Cardiac muscle cell (in vitro differentiated cells and primary cell): ENCODE measurements at regions not wholly inside any gene's neighbourhood (a gene's known extent, or its start where the extent isn't known, plus 50 kb on each side); places are given as distances from the start of the nearest gene placed in this dataset.
A peak's percentile ranks its signal among the peaks of the same experiment; 100 is the strongest.
"Not testable (repeated sequence)": the region's sequence is repeated elsewhere in the genome, so short reads cannot be mapped to it uniquely, and the experiment has no call there.

Experiments
- DNase-seq, 2 donors: peaks; one replicate each; pipeline versions ENCODE4 v3.0.0 to v3.0.0-alpha.2; 2010 to 2017; ENCODE audit warnings: low read depth in 1 of 2, low spot score in 1 of 2
- H3K27ac ChIP-seq: fragments of 200-600 bp; sonication (generic); 2 replicates; pipeline ENCODE4 v1.5.1; 2016
- H3K27me3 ChIP-seq: fragments of 200-600 bp; sonication (generic); 2 replicates; pipeline ENCODE4 v1.6.0; 2016; ENCODE audit warnings: control low read depth
- H3K36me3 ChIP-seq: fragments of 200-600 bp; sonication (generic); 2 replicates; pipeline ENCODE4 v1.5.1; 2016; ENCODE audit warnings: control low read depth
- H3K4me1 ChIP-seq: fragments of 200-600 bp; sonication (generic); 2 replicates; pipeline ENCODE4 v1.8.1; 2017; ENCODE audit warnings: low read depth, mild to moderate bottlenecking, mixed run types
- H3K4me3 ChIP-seq: fragments of 200-600 bp; sonication (generic); 2 replicates; pipeline ENCODE4 v1.5.1; 2016; ENCODE audit warnings: mild to moderate bottlenecking
- H3K9me3 ChIP-seq: fragments of 200-600 bp; sonication (generic); 2 replicates; pipeline ENCODE4 v1.5.1; 2017; ENCODE audit warnings: low read depth, mild to moderate bottlenecking, control low read depth
- CTCF ChIP-seq: IDR thresholded peaks from 2 replicates; pipeline ENCODE4 v1.5.1; 2012; ENCODE audit warnings: low read depth, mild to moderate bottlenecking, low read length

- H3K27me3 ChIP-seq: no peaks in the 10 kb centered on the region
- H3K27ac ChIP-seq: peak overlapping the region; percentile 11
- no peaks in the 10 kb centered on the region for H3K36me3 ChIP-seq
- H3K4me1 ChIP-seq: peaks cover 19% of the 10 kb centered on the region
- H3K9me3 ChIP-seq: no peaks in the 10 kb centered on the region
- DNase-seq: no peak
- H3K4me3 ChIP-seq: no peak overlapping the region
- TF ChIP-seq CTCF: no peak
These were observed 62.4 kb downstream of the PAGE2 start for GRCh38 chrX:55151199-55151598.

GRCh38 chrX:55159551-55159950, 60.6 kb upstream of the PAGE5 start:
- Histone ChIP-seq H3K27me3 (no peaks in the 10 kb centered on the region), H3K4me1 (no peaks in the 10 kb centered on the region), H3K4me3 (peak overlapping the region; percentile 92), H3K27ac (no peak overlapping the region), H3K36me3 (no peaks in the 10 kb centered on the region), H3K9me3 (no peaks in the 10 kb centered on the region)
- DNase-seq: no peak
- no peak for TF ChIP-seq CTCF

GRCh38 chrX:55160685-55161552, 59.2 kb upstream of the PAGE5 start:
- no peaks in the 10 kb centered on the region for H3K27me3 ChIP-seq
- peak; percentile 23 for TF ChIP-seq CTCF
- H3K4me3 ChIP-seq: peak overlapping the region; percentile 92
- DNase-seq: peak; percentile 88 to 92
- peak overlapping the region; percentile 96 for H3K27ac ChIP-seq
- H3K36me3 ChIP-seq: no peaks in the 10 kb centered on the region
- no peaks in the 10 kb centered on the region for H3K9me3 ChIP-seq
- H3K4me1 ChIP-seq: no peaks in the 10 kb centered on the region

- H3K27ac ChIP-seq: peak overlapping the region; percentile 96
- DNase-seq: peak in 1 of 2 donors; percentile 30
- peak overlapping the region; percentile 92 for H3K4me3 ChIP-seq
- no peak for TF ChIP-seq CTCF
- H3K4me1 ChIP-seq: no peaks in the 10 kb centered on the region
- H3K27me3 ChIP-seq: no peaks in the 10 kb centered on the region
- H3K36me3 ChIP-seq: no peaks in the 10 kb centered on the region
- no peaks in the 10 kb centered on the region for H3K9me3 ChIP-seq
These were observed 58.6 kb upstream of the PAGE5 start for GRCh38 chrX:55161581-55161980.

- no peak for TF ChIP-seq CTCF
These were observed 57.0 kb upstream of the PAGE5 start for GRCh38 chrX:55163171-55163570.

GRCh38 chrX:55165026-55165425, 55.1 kb upstream of the PAGE5 start:
- H3K27me3 ChIP-seq, H3K9me3 ChIP-seq, H3K36me3 ChIP-seq, DNase-seq, H3K4me1 ChIP-seq, H3K4me3 ChIP-seq, H3K27ac ChIP-seq: not testable (repeated sequence)

More at GRCh38 chrX:55163171-55163570, 57.0 kb upstream of the PAGE5 start:
- Histone ChIP-seq H3K4me3 (no peak overlapping the region), H3K36me3 (no peaks in the 10 kb centered on the region), H3K4me1 (no peaks in the 10 kb centered on the region), H3K27ac (no peak overlapping the region), H3K9me3 (no peaks in the 10 kb centered on the region), H3K27me3 (no peaks in the 10 kb centered on the region)
- DNase-seq: no peak
